ENCODE measurements at regions not wholly inside any gene's neighbourhood (a gene's known extent, or its start where the extent isn't known, plus 50 kb on each side); places are given as distances from the start of the nearest gene placed in this dataset.

DNA sequence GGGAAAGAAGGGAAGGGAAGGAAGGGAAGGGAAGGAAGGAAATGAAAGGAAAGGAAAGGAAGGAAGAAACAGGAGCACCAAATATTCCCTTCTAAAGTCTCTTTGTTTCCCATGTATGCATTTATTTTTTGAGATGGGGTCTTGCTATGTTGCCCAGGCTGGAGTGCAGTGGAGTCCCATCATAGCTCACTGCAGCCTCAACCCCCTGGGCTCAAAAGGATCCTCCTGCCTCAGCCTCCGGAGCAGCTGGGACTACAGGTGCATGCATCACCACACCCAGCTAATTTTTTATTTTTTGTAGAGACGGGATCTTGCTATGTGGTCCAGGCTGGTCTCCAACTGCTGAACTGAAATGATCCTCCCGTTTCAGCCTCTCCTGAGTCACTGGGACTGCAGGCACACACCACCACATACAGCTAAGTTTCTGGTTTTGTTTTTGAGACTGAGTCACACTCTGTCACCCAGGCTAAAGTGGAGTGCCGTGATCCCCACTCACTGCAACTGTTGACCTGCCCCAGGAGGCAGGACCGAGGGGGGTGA is 102.8 kb downstream of the CRLF2 start:
- ChIA-PET POLR2A (ENCODE audit: partially characterized antibody) (no interaction called here), CTCF (ENCODE audit: partially characterized antibody) (no interaction called here)
- H3K4ac ChIP-seq (replicated peaks; ENCODE audit: insufficient read length, low read depth, low read length), result peak overlapping the region; percentile 95
- H3K56ac ChIP-seq (replicated peaks; ENCODE audit: insufficient read length, low read depth, low read length), result no peak overlapping the region
- H3K23ac ChIP-seq (ENCODE audit: insufficient read length), result no peak overlapping the region
- WGBS, 2 experiments (ENCODE audit: extremely low coverage in 1 of 2, insufficient coverage in 1 of 2, insufficient read length in 1 of 2, insufficient replicate concordance in 2 of 2, low coverage in 1 of 2, low lambda C conversion rate in 2 of 2, missing lambda C conversion rate in 1 of 2), result 88% methylated on average over 5 of the region's 5 CpGs; no CpG with 5 or more reads in 1 of the 2 experiments
- no peak overlapping the region for H3K4me3 ChIP-seq (ENCODE audit: extremely low read depth in 1 of 4, insufficient read depth in 2 of 4, low read depth in 3 of 4, low read length in 4 of 4)
- 0 out of 2 replicates have a peak overlapping the region, but pooled peaks have one; percentile 3 for H3K27ac ChIP-seq (ENCODE audit: low read depth, low read length)
- peak overlapping the region; percentile 1; the same call in 1 of the 2 replicates for H2BK5ac ChIP-seq (ENCODE audit: low read depth, low read length)
- H3K27me3 ChIP-seq (replicated peaks in 1 of 4; ENCODE audit: control insufficient read depth in 3 of 4, extremely low read depth in 1 of 4, insufficient read depth in 3 of 4, low read length in 3 of 4), result peaks cover 0 to 2% (median 0%) of the 10 kb centered on the region in 4 experiments; a peak in 2 of 7 replicates
- DNase-seq (ENCODE audit: low read depth in 1 of 2, low spot score in 2 of 2), result no peak
- H2AK5ac ChIP-seq (ENCODE audit: low read depth, low read length), result peak overlapping the region; percentile 17
- peaks cover 5 to 30% (median 21%) of the 10 kb centered on the region in 4 experiments for H3K4me1 ChIP-seq (replicated peaks in 1 of 4; ENCODE audit: control insufficient read depth in 3 of 4, insufficient read depth in 4 of 4, low read length in 3 of 4)
- no peak overlapping the region for H3K14ac ChIP-seq (ENCODE audit: insufficient read length)
- FAIRE-seq, result no peak
- peaks cover 0 to 2% of the 10 kb centered on the region in 2 experiments for H4K20me1 ChIP-seq (replicated peaks in 1 of 2; ENCODE audit: control insufficient read depth in 1 of 2, insufficient read depth in 2 of 2, low read length in 2 of 2)
- peak overlapping the region; percentile 96 for H4K91ac ChIP-seq (replicated peaks; ENCODE audit: insufficient read length, low read length)
- H3K18ac ChIP-seq (ENCODE audit: extremely low read depth, low read length), result 0 out of 2 replicates have a peak overlapping the region, but pooled peaks have one; percentile 42
- H3K36me3 ChIP-seq (ENCODE audit: control insufficient read depth in 2 of 4, insufficient read depth in 4 of 4, low read length in 3 of 4), result no peaks in the 10 kb centered on the region; a peak in 1 of 8 replicates
- no peak overlapping the region for H2BK120ac ChIP-seq (replicated peaks; ENCODE audit: low read depth, low read length)
- H4K5ac ChIP-seq (ENCODE audit: insufficient read length, low read depth, low read length), result no peak overlapping the region
- H3K9ac ChIP-seq (replicated peaks in 1 of 4; ENCODE audit: extremely low read depth in 1 of 4, low read depth in 3 of 4, low read length in 3 of 4), result no peak overlapping the region
- H3K9me3 ChIP-seq (ENCODE audit: insufficient read depth in 2 of 2, low read depth in 1 of 2, low read length in 1 of 2), result no peaks in the 10 kb centered on the region
- H2BK20ac ChIP-seq (ENCODE audit: low read length), result no peak overlapping the region; the same call in 1 of the 2 replicates
- no peaks in the 10 kb centered on the region; a peak in 1 of 4 replicates for H3K79me2 ChIP-seq (ENCODE audit: control insufficient read depth in 1 of 2, insufficient read depth in 2 of 2, low read length in 2 of 2)
- peaks cover 3% of the 10 kb centered on the region; the same call in 1 of the 2 replicates for H3K79me1 ChIP-seq (ENCODE audit: low read depth, low read length)
- TF ChIP-seq KDM1A (IDR thresholded peaks at IDR 0.05; ENCODE audit: borderline replicate concordance, low read length), result peak; percentile 65; the same call in 1 of the 2 replicates
- TF ChIP-seq CBX5 (IDR thresholded peaks at IDR 0.05; ENCODE audit: low read depth, low read length), result no peak
- H2AFZ ChIP-seq (ENCODE audit: low read length), result no peak overlapping the region
- peak overlapping the region; percentile 11; the same call in 1 of the 2 replicates for H2BK15ac ChIP-seq (ENCODE audit: low read length)
- peak overlapping the region; percentile 41; the same call in 1 of the 2 replicates for H2BK12ac ChIP-seq (ENCODE audit: low read depth, low read length)
- no peak overlapping the region for H4K8ac ChIP-seq (ENCODE audit: extremely low read depth, insufficient read depth, low read length)
- peaks cover 13% of the 10 kb centered on the region for H3K23me2 ChIP-seq (ENCODE audit: low read depth, low read length)
- peak overlapping the region in 1 of 2 experiments; percentile 74; a peak in 1 of 4 replicates for H3K4me2 ChIP-seq (ENCODE audit: insufficient read depth in 1 of 2, low read depth in 2 of 2, low read length in 2 of 2)

All from H1 (cell line).